HG03571 (cell line): ENCODE measurements at regions not wholly inside any gene's neighbourhood (a gene's known extent, or its start where the extent isn't known, plus 50 kb on each side); places are given as distances from the start of the nearest gene placed in this dataset.

Source experiments
- ATAC-seq: cut with Tn5 transposase; IDR thresholded peaks from one replicate; pipeline ENCODE4 v1.9.1; 2021; ENCODE audit not compliant: unreplicated experiment

DNA sequence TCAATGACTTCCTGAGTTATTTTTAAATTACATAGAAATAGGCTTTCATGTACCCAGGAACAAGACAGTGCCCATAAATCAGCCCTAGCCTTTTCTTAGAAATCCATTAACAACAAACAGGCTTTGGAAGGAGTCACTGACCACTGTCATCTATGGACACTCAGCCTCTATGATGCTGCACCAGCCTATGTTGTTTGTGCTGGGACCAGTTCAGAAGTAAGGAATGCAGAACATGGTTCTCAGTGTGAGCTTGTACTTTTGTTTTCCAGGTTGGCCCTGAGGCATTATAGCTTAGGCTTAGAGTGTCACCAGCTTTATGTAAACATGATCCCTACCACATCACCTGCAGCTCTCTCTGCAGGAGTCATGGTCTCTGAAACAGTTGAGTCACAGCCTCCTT is 335.7 kb upstream of the CDH7 start:
- no peak for ATAC-seq

DNA sequence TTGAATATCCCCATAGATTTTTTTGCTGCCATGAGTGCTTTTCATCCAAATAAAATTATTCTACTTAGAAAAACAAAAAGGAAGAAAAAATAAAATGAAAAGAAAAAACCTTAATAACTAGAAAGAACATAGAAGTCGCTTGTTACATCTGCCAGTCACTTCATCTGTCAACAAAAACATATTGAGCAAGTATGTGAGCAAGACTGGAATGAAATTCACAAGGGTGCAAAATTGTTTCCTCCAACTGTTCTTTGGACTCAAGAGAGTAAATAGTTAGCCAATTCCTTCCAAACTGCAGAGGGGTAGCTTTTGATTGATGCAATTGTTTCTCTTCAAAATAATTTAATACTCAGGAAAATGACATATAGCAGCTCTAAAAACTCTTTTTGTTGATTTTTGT is 336.3 kb upstream of the CDH7 start:
- ATAC-seq: no peak

DNA sequence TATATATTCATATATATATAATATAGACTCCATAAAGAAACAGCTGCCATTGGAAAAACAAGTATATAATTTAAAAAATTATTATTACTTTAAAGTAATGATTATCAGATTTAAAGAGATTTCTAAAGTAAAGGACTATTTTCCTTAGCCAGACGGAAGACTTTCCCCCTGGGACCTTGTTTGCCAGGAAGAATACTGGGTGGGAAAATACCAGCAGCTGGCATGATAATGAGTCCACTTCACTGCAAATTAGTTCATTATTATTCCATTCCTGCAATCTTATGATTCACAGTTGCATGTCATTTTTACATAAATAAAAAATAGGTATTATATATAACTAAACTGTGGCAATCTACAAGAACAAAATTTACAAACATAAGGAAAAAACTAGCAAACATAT is 339.8 kb upstream of the CDH7 start:
- no peak for ATAC-seq

DNA sequence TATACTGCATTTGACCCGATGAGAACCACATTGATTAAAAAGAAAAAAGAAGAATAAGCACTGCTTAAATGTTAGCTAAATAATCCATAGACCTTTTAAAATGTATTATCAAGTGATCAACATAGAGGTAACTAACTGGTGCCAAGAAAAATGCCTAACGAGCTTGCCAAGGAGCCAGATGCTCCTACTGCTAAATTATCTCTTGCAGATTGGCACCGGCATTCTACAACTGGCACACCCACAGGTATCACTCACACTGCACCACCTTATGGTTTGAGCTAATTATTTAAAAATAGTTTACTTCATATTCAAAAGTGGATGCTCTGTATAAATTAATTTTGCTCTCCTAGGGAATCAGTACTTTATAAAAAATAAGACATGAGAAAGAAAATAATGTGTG is 341.6 kb upstream of the CDH7 start:
- no peak for ATAC-seq

DNA sequence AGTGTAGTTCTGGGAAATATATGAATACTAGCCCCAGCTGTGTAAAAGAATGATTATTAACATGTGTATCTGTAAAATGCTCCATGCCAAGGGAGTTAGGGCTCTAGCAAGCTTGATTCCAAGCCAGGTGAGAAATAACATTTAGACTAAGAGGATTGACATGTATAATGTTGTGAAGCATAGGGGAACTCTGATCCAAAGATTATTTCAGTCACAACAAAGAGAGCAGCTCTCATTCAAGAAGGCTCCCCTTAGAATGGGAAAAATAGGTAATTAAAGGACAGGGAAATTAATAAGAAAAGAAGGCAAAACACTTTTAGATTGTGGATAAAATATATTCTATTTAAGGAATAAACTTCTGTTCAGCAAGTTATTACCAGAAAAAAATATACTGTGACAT is 347.3 kb upstream of the CDH7 start:
- ATAC-seq: no peak

DNA sequence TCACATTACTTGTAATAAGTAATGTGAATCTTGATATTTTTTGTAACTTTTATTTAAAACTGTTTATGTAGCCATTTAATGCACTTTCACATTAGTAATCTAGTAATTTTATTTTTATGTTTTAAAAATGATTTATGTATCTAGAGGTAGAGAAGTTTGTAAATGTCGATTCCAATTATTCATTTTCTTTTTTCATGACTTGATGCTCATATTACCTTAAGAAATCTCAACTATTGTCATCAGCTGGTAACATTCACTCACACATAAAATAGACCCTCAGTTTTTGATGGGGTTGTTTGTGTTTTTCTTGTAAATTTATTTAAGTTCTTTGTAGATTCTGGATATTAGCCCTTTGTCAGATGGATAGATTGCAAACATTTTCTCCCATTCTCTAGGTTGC is 351.7 kb upstream of the CDH7 start:
- no peak for ATAC-seq

DNA sequence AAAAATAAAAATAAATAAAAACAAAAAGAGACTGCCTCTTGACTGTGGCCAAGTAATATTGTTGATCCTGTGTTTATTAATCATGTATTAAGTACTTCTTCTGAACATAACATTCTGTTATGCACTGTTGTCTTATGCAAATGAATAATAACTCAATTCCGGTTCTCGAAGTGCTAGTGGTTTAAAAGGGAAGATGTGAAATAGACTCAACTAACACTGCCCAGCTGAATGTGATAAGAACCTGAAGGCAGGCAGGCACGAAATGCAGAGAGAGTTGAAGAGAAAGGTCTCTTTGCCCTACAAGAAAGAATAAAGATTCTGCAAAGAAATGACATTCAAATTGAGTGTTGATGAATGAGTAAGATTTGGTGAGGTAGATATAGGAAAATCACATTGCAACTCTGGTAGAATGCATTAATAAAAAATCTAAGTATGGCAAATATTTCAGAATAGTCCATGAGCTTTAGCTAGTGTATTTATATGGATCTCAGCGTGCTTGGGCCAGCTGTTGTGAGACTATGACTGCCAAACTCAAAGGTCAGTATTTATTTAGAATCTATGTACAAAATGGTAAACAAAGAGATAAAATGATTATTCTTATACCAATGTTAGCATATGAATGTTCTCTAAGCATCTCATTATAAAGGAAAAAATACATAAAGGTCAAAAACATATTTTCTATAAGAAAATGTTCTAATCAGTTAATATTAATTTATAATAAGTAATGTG is 352.3 kb upstream of the CDH7 start:
- no peak for ATAC-seq

DNA sequence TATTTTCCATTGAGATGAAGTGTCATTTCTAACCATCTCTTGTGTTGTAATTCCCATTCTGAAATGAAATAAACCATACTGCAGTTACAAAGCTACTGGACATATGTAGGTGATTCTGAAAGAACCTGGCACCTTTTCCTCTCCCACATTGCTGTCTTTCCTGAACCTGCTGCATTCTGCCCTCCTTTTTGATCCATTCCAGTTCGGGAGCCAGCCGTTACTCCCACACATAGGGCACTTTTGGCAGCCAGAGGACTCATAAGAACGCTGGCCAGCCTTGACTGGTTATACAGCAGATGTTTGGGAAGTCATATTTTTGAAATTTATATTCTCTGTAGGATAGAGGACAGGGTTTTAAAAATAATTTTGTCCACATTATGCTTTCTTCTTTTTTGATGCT is 369.8 kb upstream of the CDH7 start:
- ATAC-seq: no peak

DNA sequence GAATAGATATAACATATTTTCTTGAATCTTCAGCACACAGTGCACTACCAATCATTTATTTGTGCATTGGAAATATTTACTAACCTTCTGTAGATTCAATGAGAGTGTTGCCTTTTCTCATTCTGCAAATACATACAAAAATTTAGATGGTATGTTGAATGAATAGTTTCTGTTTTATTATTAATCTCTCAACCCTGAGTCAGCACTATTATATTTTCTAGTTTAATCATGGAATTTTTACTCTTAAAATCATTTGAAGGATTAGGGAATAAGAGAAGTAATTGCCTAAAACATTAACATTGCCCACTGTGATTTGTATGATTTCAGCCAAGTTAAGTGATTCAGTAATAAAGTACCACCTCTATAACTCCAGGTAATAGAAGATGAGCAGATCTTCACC is 370.2 kb upstream of the CDH7 start:
- ATAC-seq: no peak

DNA sequence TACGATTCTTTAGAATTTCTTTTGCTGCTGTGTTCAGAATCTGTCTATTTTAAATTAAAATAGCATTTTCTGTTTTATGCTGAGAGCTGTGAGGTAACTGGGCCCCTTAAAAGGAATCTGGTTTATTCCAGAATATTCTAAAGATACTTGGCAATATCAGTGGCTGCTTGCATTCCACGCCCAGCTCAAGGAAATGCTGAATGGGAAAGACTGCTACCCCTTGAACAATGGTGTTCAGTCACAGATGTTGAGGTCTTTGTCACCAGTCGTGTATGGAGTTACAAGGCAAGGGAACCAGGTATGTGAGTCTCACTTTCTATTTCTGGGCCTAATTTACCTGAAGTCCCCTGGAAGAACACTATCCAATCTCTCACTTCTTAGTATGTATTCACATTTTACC is 377.9 kb upstream of the CDH7 start:
- no peak for ATAC-seq

DNA sequence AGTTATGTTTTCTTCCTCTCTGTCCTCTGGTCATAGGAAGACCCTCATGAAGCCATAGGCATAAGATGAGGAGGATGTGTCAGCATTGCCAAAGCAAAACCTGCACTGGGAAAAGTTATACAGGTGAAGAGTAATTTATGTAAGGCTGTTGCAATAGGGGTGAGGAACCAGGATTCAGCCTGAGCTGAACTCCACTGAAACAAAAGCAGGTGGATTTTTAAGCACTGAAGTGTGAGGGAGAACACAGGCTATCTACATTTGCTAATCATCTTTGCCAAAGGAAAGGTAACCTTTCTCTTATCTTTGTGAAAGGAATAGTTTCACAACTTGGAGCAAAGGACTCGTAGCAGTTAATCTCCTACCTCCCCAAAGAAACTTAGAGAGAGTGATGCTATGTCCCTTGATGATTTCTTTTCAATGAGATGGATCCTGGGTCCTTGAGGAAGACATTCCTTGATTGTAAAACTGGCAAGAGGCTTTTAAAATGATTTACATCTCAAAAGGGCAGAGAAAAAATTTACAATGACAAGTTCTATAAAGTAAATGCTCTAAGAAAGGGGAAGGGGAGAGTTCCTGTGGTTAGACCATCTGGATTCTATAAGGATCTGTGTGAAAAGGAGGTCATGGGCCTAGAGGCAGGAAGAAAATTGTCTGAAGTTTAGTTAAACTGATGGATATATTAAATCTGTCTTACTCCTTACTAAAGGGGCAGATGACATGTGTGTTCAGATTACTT is 385.4 kb upstream of the CDH7 start:
- no peak for ATAC-seq

DNA sequence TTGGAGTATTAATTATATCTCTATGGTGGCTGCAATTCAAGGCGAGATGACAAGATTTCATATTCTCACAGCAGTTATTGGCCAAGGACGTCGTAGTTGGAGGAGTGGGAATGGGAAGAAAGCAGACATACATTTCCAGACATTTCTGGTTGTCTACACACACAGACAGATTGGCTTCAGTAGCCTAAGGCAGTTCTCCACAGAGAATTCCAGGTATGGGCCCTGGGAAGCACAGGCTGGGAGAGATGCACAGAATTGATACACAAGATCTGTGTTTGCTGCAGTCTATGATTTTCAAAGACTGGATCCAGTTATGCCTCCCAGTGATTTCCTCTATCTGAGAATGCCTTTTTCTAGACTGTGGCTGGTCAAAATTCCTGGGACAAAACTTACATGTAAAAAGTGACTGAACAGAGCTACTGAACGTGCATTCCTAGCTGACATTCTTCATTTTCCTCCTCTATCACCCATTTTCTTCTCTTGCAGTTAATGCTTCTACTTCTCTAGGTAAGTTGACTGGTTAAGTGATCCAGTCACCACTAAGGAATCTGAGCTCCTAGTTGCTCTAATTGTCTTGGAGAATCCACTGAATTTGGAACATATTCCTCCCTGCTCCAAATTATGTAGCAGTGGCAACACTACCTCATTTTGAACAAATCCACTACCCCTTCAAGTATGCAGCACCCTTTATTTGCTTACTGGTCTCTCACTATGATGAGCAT is 386.7 kb upstream of the CDH7 start:
- no peak for ATAC-seq

DNA sequence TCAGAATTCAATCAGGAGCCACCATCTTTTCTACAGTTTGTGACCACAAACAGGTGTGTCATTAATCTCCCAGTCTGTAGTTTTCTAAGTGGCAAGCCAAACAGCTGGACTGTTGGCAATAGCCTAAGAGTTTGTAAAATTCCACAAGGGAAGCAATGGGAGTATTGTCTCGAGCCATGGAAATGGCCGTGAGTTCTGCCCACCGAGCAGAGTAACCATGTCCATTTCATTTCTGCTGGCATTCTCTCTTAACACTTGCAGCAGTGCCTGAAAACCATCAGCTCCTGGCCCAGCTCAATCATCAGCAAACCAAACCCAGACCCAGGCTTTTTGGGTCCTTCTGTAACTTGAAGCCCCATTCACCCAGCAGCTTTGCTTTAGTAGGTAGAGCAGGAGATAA is 387.8 kb upstream of the CDH7 start:
- ATAC-seq: no peak

DNA sequence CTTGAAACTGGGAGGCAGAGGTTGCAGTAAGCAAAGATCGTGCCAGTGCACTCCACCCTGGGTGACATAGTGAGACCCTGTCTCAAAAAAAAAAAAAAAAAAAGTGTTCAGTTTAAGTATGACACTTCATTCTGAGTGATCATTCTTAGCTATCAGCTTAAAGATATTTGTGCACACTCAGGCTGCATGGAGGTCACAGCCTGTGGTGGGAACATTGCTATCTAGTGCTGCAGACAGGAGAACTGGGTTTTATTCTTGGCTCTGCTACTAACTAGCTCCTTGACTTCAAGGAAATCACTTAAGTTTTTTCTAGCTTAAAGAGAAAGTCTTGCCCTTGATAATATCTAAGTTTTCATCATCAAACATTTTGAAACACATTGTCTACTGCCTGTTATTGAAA is 391.3 kb upstream of the CDH7 start:
- ATAC-seq: no peak

DNA sequence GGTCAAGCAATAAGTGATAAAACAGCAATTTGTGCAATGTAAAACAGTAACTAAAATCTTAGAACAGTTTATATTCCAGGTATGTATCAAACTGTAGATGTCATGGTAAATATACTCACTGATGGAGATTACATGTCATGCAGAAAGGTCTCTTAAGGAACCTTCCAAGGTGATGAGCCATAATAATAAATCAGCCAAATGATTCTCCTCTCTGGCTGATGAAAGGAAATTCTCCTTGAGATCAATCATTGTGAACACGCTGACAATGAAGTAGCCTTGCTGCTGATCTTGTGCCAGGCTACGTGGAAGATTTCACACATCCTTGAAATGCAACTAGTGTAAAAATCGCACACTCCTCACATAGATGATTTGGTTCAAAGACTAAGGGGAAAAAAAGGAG is 392.5 kb upstream of the CDH7 start:
- ATAC-seq: no peak

DNA sequence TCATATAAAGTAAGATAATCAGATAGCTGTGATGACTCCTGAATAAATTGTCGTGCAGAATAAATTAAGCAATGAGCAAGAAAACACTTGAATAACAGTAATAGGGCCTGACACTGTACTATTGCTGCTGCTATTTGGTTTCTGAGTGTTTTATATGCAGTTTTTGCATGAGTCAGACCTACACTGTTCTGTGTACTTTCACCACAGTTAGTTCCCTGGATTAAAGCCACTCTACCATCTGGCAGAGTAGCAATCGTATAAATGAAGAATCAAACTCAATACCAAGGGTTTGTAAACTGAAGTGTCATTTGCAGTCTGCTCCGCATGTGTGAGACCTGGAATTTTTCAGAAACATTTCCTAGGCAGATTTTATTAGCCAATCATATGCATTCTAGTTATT is 398.6 kb upstream of the CDH7 start:
- no peak for ATAC-seq

DNA sequence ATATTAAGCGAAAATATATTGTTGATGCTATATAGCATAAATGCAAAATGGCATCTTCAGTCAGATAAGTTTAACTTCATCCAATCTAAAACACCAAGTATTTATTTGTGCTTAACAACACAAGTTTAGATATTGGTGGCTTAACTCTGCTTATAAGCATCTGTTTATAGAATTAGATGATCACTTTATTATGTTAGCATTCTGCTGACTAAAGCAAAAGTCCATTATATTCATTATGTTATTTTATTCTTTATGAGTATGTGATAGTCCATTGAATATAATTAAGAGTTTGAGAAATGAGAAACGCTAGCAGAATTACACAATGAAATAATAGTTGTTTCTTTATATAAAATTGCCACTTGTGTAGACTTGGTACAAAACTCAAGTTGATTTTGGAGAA is 401.2 kb upstream of the CDH7 start:
- ATAC-seq: no peak

DNA sequence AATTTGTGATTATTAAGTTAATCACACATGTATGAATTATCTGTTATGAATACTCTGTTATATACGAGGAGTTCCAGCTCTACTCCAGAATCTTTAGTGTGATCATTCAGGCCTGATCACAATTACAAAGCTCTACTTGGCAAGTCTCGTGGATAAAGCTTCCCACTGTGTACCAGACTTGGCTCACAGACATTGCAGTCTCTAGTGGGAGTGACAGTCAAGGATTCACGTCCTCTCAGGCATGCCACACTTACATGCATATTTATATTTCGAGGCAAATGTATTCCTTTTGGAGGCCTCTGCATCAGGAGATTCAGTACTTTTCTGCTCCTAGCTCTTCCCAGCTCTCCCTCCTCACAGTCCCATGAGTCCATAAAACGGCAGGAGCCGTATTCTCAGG is 403.4 kb upstream of the CDH7 start:
- ATAC-seq: no peak

DNA sequence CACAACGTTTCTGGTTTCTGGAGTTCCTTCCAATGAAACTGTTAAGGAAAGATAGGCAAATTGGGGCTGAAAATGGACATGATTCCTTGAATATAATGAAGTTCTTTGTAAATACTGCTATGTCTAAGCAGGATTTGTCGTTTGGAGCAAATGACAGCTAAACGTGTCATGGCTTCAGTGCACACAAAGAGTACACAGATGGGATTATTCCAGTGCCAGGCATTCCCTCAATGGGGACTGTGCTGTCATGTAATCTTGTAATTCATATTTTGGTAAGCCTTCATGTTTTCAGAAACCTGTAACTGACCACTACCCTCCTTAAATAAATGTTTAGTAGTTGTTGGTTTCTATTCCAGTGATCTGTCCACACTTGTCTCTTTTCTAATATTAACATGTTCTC is 404.7 kb upstream of the CDH7 start:
- no peak for ATAC-seq

DNA sequence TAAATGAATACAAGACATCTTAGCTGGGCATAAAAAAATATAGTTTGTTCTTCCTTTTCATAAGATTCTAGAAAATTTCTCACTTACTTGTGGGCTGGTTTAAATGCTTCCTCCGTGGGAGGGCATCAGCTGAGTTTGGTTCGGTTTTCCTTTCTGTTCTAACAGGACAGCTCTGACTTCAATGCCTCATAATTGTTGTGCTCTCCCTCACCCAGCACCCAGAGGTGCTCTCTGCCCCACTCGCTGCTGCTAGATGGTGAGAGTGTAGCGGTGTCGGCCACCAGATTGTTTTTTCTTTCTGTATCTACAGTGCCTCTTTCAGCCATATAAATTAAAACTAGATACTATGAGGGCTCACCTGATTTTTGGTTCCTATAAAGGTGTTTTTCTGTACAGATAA is 407.2 kb upstream of the CDH7 start:
- ATAC-seq: no peak

DNA sequence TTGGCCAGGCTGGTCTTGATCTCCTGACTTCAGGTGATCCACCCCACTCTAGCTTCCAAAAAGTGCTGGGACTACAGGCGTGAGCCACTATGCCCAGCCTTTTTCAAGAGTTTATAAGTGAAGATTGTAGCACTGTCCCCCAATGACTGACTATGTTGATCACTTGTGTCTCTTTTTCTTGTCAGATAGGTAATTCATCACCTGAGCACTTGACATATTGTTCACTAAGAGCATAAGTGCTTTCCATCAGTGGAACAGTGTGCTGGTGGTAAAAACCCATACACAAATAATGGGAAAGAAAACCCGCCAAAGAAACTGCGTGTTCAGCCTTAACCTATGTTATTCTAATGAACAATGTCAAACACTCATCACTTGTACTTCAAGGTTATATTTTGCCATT is 414.4 kb upstream of the CDH7 start:
- no peak for ATAC-seq

DNA sequence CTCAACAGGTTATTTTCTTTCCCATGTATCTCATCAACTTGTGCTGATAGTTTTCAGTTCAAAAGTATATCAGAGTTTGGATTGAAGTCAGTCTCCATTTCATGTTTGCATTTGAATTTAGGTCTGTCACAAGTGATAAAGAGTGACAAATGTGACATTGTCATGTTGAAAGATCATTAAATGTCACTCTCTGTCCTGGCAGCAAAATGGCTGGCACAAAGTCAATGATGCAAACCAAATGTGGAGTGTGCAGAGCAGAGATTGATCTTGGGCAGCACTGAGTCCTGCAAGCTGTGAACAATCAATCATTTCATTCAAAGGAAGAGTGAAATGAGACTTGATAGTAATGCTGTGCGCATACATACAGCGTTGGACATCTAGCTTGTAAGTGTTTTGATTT is 421.8 kb upstream of the CDH7 start:
- ATAC-seq: no peak
